DMS53 (cell line): ENCODE measurements at regions not wholly inside any gene's neighbourhood (a gene's known extent, or its start where the extent isn't known, plus 50 kb on each side); places are given as distances from the start of the nearest gene placed in this dataset.
"Not testable (repeated sequence)": the region's sequence is repeated elsewhere in the genome, so short reads cannot be mapped to it uniquely, and the experiment has no call there.

Experiments
- DNase-seq: peaks from one replicate; lab custom pipeline; 2025; lab: John Stamatoyannopoulos, UW

- no peak for DNase-seq
These were observed 231.3 kb upstream of the SLC30A5 start for GRCh38 chr5:68862560-68862959.

GRCh38 chr5:68865192-68865591, 228.6 kb upstream of the SLC30A5 start:
- DNase-seq = not testable (repeated sequence)

GRCh38 chr5:68872088-68872839, 221.6 kb upstream of the SLC30A5 start:
- DNase-seq = peak; percentile 8

GRCh38 chr5:68873198-68873597, 220.6 kb upstream of the SLC30A5 start:
- DNase-seq = no peak

GRCh38 chr5:68875351-68875750, 218.5 kb upstream of the SLC30A5 start:
- no peak for DNase-seq

GRCh38 chr5:68883436-68883835, 210.4 kb upstream of the SLC30A5 start:
- DNase-seq = no peak

- DNase-seq = no peak
These were observed 209.6 kb upstream of the SLC30A5 start for GRCh38 chr5:68884144-68884754.

- DNase-seq = peak; percentile 58
These were observed 208.9 kb upstream of the SLC30A5 start for GRCh38 chr5:68884883-68885282.

GRCh38 chr5:68886814-68887213, 207.0 kb upstream of the SLC30A5 start:
- DNase-seq = no peak

- no peak for DNase-seq
These were observed 202.1 kb upstream of the SLC30A5 start for GRCh38 chr5:68891718-68892117.

GRCh38 chr5:68894673-68895072, 199.1 kb upstream of the SLC30A5 start:
- no peak for DNase-seq

- peak; percentile 97 for DNase-seq
These were observed 194.8 kb upstream of the SLC30A5 start for GRCh38 chr5:68898951-68899471.

- no peak for DNase-seq
These were observed 181.7 kb upstream of the SLC30A5 start for GRCh38 chr5:68911840-68912690.

- DNase-seq = no peak
These were observed 178.7 kb upstream of the SLC30A5 start for GRCh38 chr5:68915079-68915478.

GRCh38 chr5:68918306-68918705, 175.5 kb upstream of the SLC30A5 start:
- DNase-seq = no peak

GRCh38 chr5:68919988-68920490, 173.8 kb upstream of the SLC30A5 start:
- no peak for DNase-seq

GRCh38 chr5:68920888-68921287, 172.9 kb upstream of the SLC30A5 start:
- no peak for DNase-seq

GRCh38 chr5:68922172-68922987, 171.4 kb upstream of the SLC30A5 start:
- DNase-seq = no peak

GRCh38 chr5:68924481-68925145, 169.2 kb upstream of the SLC30A5 start:
- DNase-seq = no peak

- peak; percentile 93 for DNase-seq
These were observed 165.1 kb upstream of the SLC30A5 start for GRCh38 chr5:68928617-68929302.
